Vagina (tissue), 2 donors: ENCODE measurements at regions not wholly inside any gene's neighbourhood (a gene's known extent, or its start where the extent isn't known, plus 50 kb on each side); places are given as distances from the start of the nearest gene placed in this dataset.

Experiments
- DNase-seq, 2 donors: peaks; one replicate each; pipeline ENCODE4 v3.0.0-alpha.2; 2017; ENCODE audit errors: extremely low spot score in 2 of 2
- H3K27ac ChIP-seq: fragments of 200-600 bp; sonication (generic); one replicate; pipeline ENCODE4 v1.5.1; 2019
- H3K27me3 ChIP-seq: fragments of 200-600 bp; sonication (generic); one replicate; pipeline ENCODE4 v1.5.1; 2019
- H3K36me3 ChIP-seq, 2 donors: fragments of 200-600 bp; sonication (generic); one replicate each; pipeline ENCODE4 v1.5.1; 2017 to 2019
- H3K4me1 ChIP-seq: fragments of 200-600 bp; sonication (generic); one replicate; pipeline ENCODE4 v1.5.1; 2019
- H3K4me3 ChIP-seq, 2 donors: fragments of 200-600 bp; sonication (generic); 1 replicate in 1 of 2; 2 replicates in 1 of 2; pipeline ENCODE4 v1.5.1; 2016 to 2019
- H3K9me3 ChIP-seq: fragments of 200-600 bp; sonication (generic); one replicate; pipeline ENCODE4 v1.5.1; 2019
- POLR2A ChIP-seq, 2 donors: fragments of 450-650 bp; IDR thresholded peaks; one replicate each; pipeline ENCODE4 v1.6.1; 2017; ENCODE audit warnings: antibody characterized with exemption in 2 of 2, mild to moderate bottlenecking in 2 of 2, moderate library complexity in 2 of 2
- POLR2AphosphoS5 ChIP-seq, 2 donors: sonication (generic); formaldehyde crosslinking; IDR thresholded peaks; one replicate each; pipeline ENCODE4 v1.9.0; 2017; ENCODE audit warnings: antibody characterized with exemption in 2 of 2, mild to moderate bottlenecking in 2 of 2, low read depth in 1 of 2; ENCODE audit not compliant: insufficient read depth in 1 of 2
- intact Hi-C: fragments of 100-400 bp; cut with DNase I; formaldehyde crosslinking; loops from one replicate; pipeline ENCODE4 v1.15.1; 2023
- TF ChIP-seq, protein P1 (sequence below), 3 experiments: fragments of 450-650 bp in 2 of 3; fragments of 200-600 bp in 1 of 3; sonication (generic) in 1 of 3; IDR thresholded peaks; one replicate each; pipeline ENCODE4 v1.5.1; 2017 to 2019; ENCODE audit warnings: antibody characterized with exemption in 3 of 3, mild to moderate bottlenecking in 2 of 3, moderate library complexity in 2 of 3

- intact Hi-C loops, result no loop called here
- no peaks in the 10 kb centered on the region for H3K4me1 ChIP-seq
- H3K4me3 ChIP-seq, result no peak overlapping the region
- H3K27ac ChIP-seq, result no peak overlapping the region
- no peaks in the 10 kb centered on the region for H3K36me3 ChIP-seq
- no peak for TF ChIP-seq POLR2AphosphoS5 (IDR thresholded peaks at IDR 0.05; ENCODE audit: insufficient read depth in 1 of 2, low read depth in 1 of 2)
- no peak for TF ChIP-seq POLR2A (IDR thresholded peaks at IDR 0.05)
- TF ChIP-seq, protein P1, sequence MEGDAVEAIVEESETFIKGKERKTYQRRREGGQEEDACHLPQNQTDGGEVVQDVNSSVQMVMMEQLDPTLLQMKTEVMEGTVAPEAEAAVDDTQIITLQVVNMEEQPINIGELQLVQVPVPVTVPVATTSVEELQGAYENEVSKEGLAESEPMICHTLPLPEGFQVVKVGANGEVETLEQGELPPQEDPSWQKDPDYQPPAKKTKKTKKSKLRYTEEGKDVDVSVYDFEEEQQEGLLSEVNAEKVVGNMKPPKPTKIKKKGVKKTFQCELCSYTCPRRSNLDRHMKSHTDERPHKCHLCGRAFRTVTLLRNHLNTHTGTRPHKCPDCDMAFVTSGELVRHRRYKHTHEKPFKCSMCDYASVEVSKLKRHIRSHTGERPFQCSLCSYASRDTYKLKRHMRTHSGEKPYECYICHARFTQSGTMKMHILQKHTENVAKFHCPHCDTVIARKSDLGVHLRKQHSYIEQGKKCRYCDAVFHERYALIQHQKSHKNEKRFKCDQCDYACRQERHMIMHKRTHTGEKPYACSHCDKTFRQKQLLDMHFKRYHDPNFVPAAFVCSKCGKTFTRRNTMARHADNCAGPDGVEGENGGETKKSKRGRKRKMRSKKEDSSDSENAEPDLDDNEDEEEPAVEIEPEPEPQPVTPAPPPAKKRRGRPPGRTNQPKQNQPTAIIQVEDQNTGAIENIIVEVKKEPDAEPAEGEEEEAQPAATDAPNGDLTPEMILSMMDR (IDR thresholded peaks at IDR 0.05), result no peak
- no peaks in the 10 kb centered on the region for H3K27me3 ChIP-seq
- no peak for DNase-seq
- no peaks in the 10 kb centered on the region for H3K9me3 ChIP-seq
Observed at GRCh38 chr2:5983511-5984272, 291.5 kb downstream of the SOX11 start.

DNA sequence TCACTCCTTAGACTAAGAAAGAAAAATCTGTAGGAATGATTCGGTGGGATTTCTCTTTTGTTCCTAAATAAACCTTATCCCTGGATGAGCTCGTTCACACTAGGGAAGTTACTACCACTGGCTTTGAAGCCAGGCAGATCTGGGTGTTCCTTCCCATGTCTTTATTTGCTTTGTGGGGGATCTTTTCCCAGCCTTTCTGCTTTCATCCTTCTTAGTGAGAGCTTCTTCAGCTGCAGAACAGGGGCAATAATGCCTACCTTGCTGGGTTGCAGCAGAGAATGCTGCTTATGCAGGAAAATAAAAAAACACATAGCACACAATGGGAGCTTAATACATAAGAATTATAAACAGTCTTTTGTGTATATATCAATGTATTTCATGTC, 292.1 kb downstream of the SOX11 start:
- no peak for DNase-seq
- no peak overlapping the region for H3K27ac ChIP-seq
- no peaks in the 10 kb centered on the region for H3K4me1 ChIP-seq
- intact Hi-C loops, result no loop called here
- no peaks in the 10 kb centered on the region for H3K36me3 ChIP-seq
- H3K27me3 ChIP-seq, result no peaks in the 10 kb centered on the region
- TF ChIP-seq POLR2A (IDR thresholded peaks at IDR 0.05) (no peak), POLR2AphosphoS5 (IDR thresholded peaks at IDR 0.05; ENCODE audit: insufficient read depth in 1 of 2, low read depth in 1 of 2) (no peak)
- TF ChIP-seq, protein P1 (IDR thresholded peaks at IDR 0.05), result no peak
- H3K4me3 ChIP-seq, result no peak overlapping the region
- H3K9me3 ChIP-seq, result no peaks in the 10 kb centered on the region

DNA sequence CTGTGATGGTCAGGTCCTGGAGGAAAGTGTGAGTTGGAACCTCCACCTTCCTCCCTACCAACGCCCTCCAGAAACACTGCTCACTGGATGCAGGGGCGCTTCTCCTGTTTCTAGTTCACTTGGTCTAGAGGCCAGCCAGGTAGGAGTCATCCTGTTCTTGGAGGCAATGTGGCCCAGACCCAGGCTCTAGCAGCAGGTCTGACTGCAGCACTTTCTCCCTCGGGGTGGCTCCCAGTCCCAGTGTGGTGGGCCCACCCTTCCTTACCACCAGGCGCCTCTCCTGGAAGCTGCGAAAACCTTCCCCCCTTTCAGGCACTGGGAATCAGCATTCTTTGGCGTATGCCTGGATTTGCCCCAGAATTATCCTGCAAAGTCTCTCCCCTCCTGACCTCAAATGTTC, 292.8 kb downstream of the SOX11 start:
- Histone ChIP-seq H3K4me1 (no peaks in the 10 kb centered on the region), H3K4me3 (no peak overlapping the region), H3K36me3 (no peaks in the 10 kb centered on the region), H3K27ac (no peak overlapping the region), H3K9me3 (no peaks in the 10 kb centered on the region), H3K27me3 (no peaks in the 10 kb centered on the region)
- intact Hi-C loops, result no loop called here
- no peak for TF ChIP-seq POLR2A (IDR thresholded peaks at IDR 0.05)
- TF ChIP-seq POLR2AphosphoS5 (IDR thresholded peaks at IDR 0.05; ENCODE audit: insufficient read depth in 1 of 2, low read depth in 1 of 2), result no peak
- TF ChIP-seq, protein P1 (IDR thresholded peaks at IDR 0.05), result no peak
- no peak for DNase-seq

DNA sequence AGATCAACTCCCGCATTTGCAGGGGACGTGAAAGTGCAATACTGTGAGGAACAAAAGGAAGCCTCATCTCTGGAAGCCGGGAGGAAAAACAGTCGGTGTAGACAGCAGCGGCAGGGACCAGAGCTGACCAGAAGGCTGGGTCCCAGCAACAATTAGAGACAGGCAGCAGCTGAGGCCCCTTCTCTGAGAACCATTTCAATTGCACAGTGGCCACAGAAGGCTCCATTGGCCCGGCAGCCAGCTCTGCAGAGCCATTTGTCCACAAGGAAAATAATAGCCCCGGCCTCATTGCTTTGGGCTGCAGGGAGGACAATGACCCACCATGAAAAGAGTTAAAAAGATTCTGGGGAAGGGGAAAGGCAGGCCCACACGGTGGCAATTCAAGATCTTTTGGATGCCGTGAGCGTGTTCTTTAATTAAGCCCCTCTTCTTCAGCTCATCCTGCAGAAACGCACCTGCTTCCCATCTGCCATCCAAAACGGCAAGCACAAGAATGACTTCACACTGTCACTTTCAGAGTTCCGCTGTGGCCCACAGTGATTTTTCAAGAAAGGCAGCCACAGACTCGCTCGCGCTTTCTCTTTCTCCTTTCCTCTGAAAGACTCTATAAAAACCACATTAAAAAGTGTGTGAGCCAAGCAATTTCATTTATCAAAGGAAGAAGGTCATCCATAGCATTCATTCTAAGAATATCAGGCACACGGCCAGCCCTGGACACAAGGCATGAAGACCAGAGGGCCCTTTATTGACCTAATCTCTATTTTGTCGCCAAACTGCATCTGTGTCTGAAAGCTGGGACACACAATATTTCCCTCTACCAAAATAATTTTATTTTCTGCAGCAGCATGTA, 293.6 kb downstream of the SOX11 start:
- H3K4me3 ChIP-seq, result no peak overlapping the region
- TF ChIP-seq POLR2A (IDR thresholded peaks at IDR 0.05) (no peak), POLR2AphosphoS5 (IDR thresholded peaks at IDR 0.05; ENCODE audit: insufficient read depth in 1 of 2, low read depth in 1 of 2) (no peak)
- TF ChIP-seq, protein P1 (IDR thresholded peaks at IDR 0.05), result no peak
- DNase-seq, result no peak
- H3K4me1 ChIP-seq, result no peaks in the 10 kb centered on the region
- no peaks in the 10 kb centered on the region for H3K9me3 ChIP-seq
- intact Hi-C loops, result no loop called here
- no peaks in the 10 kb centered on the region for H3K27me3 ChIP-seq
- H3K36me3 ChIP-seq, result no peaks in the 10 kb centered on the region
- no peak overlapping the region for H3K27ac ChIP-seq
